Activated B cell treated with CpG ODN at 0.5 μM for 24 hours (primary cell): ENCODE measurements at regions not wholly inside any gene's neighbourhood (a gene's known extent, or its start where the extent isn't known, plus 50 kb on each side); places are given as distances from the start of the nearest gene placed in this dataset.
"Not testable (repeated sequence)": the region's sequence is repeated elsewhere in the genome, so short reads cannot be mapped to it uniquely, and the experiment has no call there.

Source experiments
- ATAC-seq: fragments of 200-7000 bp; cut with Tn5 transposase; one replicate; pipeline ENCODE4 v1.10.0; 2021; ENCODE audit warnings: low read depth, mild to moderate bottlenecking, moderate library complexity
- CTCF ChIA-PET: fragments of 350-600 bp; sonication (Branson Sonifier 250); formaldehyde crosslinking; loops from one replicate; lab custom pipeline; 2021; ENCODE audit warnings: antibody characterized with exemption; lab: Charles Lee
- POLR2A ChIA-PET: fragments of 350-600 bp; sonication (Branson Sonifier 250); formaldehyde crosslinking; loops from one replicate; lab custom pipeline; 2021; ENCODE audit warnings: antibody characterized with exemption; lab: Charles Lee
- DNase-seq: peaks from one replicate; pipeline ENCODE4 v3.0.0; 2022
- H3K27ac Mint-ChIP-seq: one replicate; pipeline ENCODE4 v1.8.0; 2020; ENCODE audit warnings: mixed read lengths
- H3K27me3 Mint-ChIP-seq: one replicate; pipeline ENCODE4 v1.8.0; 2021; ENCODE audit warnings: mixed read lengths
- H3K36me3 Mint-ChIP-seq: one replicate; pipeline ENCODE4 v1.8.0; 2021; ENCODE audit warnings: low read depth, mixed read lengths
- H3K4me1 Mint-ChIP-seq: one replicate; pipeline ENCODE4 v1.8.0; 2021; ENCODE audit warnings: mixed read lengths
- H3K4me3 Mint-ChIP-seq: one replicate; pipeline ENCODE4 v1.8.0; 2020; ENCODE audit warnings: mild to moderate bottlenecking, mixed read lengths
- H3K9me3 Mint-ChIP-seq: one replicate; pipeline ENCODE4 v1.8.0; 2020; ENCODE audit warnings: mixed read lengths
- CTCF ChIP-seq: fragments of 200-600 bp; IDR thresholded peaks from one replicate; pipeline ENCODE4 v1.8.0; 2022; ENCODE audit warnings: antibody characterized with exemption, mild to moderate bottlenecking
- intact Hi-C: fragments of 100-400 bp; cut with micrococcal nuclease; formaldehyde crosslinking; loops from one replicate; pipeline ENCODE4 v1.15.1; 2024

GRCh38 chr9:40913096-40913719, 215.3 kb downstream of the FOXD4L6 start:
- peaks cover 45% of the 10 kb centered on the region for H3K9me3 Mint-ChIP-seq
- POLR2A ChIA-PET: no interaction called here

GRCh38 chr9:40912679-40913078, 215.8 kb downstream of the FOXD4L6 start:
- ATAC-seq, H3K27ac Mint-ChIP-seq, H3K4me1 Mint-ChIP-seq, POLR2A ChIA-PET, H3K27me3 Mint-ChIP-seq, DNase-seq, H3K4me3 Mint-ChIP-seq, intact Hi-C loops, CTCF ChIA-PET: not testable (repeated sequence)
- Mint-ChIP-seq H3K36me3 (peaks cover 34% of the 10 kb centered on the region), H3K9me3 (peaks cover 48% of the 10 kb centered on the region)

More at GRCh38 chr9:40913096-40913719, 215.3 kb downstream of the FOXD4L6 start:
- CTCF ChIA-PET: no interaction called here
- intact Hi-C loops: no loop called here
- no peaks in the 10 kb centered on the region for H3K27me3 Mint-ChIP-seq
- no peak overlapping the region for H3K27ac Mint-ChIP-seq
- H3K36me3 Mint-ChIP-seq: peaks cover 37% of the 10 kb centered on the region
- H3K4me3 Mint-ChIP-seq: no peak overlapping the region
- H3K4me1 Mint-ChIP-seq: no peaks in the 10 kb centered on the region
- no peak for TF ChIP-seq CTCF
- no peak for ATAC-seq
- DNase-seq: no peak

GRCh38 chr9:40911647-40912046, 216.8 kb downstream of the FOXD4L6 start:
- CTCF ChIA-PET: no interaction called here
- H3K36me3 Mint-ChIP-seq: peaks cover 28% of the 10 kb centered on the region
- TF ChIP-seq CTCF: no peak
- POLR2A ChIA-PET: no interaction called here
- H3K27me3 Mint-ChIP-seq: no peaks in the 10 kb centered on the region
- no peak for ATAC-seq
- no peaks in the 10 kb centered on the region for H3K4me1 Mint-ChIP-seq
- no peak overlapping the region for H3K27ac Mint-ChIP-seq
- no peak for DNase-seq
- intact Hi-C loops: no loop called here
- peaks cover 53% of the 10 kb centered on the region for H3K9me3 Mint-ChIP-seq
- no peak overlapping the region for H3K4me3 Mint-ChIP-seq

GRCh38 chr9:40910995-40911394, 217.5 kb downstream of the FOXD4L6 start:
- CTCF ChIA-PET, intact Hi-C loops, POLR2A ChIA-PET, H3K4me1 Mint-ChIP-seq, DNase-seq, H3K27me3 Mint-ChIP-seq, H3K4me3 Mint-ChIP-seq, ATAC-seq, H3K27ac Mint-ChIP-seq: not testable (repeated sequence)
- Mint-ChIP-seq H3K36me3 (peaks cover 25% of the 10 kb centered on the region), H3K9me3 (peaks cover 56% of the 10 kb centered on the region)

GRCh38 chr9:40909821-40910220, 218.7 kb downstream of the FOXD4L6 start:
- Mint-ChIP-seq H3K27me3 (no peaks in the 10 kb centered on the region), H3K4me3 (no peak overlapping the region), H3K4me1 (no peaks in the 10 kb centered on the region), H3K27ac (no peak overlapping the region), H3K9me3 (peaks cover 58% of the 10 kb centered on the region), H3K36me3 (peaks cover 26% of the 10 kb centered on the region)
- ATAC-seq: no peak
- ChIA-PET CTCF (no interaction called here), POLR2A (interaction anchor here (0.8 kb wide), 1 partner anchor 15 kb away, joined by 8 read pairs; no protein-coding TSS in a partner anchor)
- intact Hi-C loops: no loop called here
- no peak for TF ChIP-seq CTCF
- DNase-seq: no peak

- Mint-ChIP-seq H3K9me3 (peaks cover 62% of the 10 kb centered on the region), H3K36me3 (peaks cover 27% of the 10 kb centered on the region)
- ATAC-seq, DNase-seq, H3K27me3 Mint-ChIP-seq, CTCF ChIA-PET, H3K4me1 Mint-ChIP-seq, POLR2A ChIA-PET, H3K4me3 Mint-ChIP-seq, H3K27ac Mint-ChIP-seq, intact Hi-C loops: not testable (repeated sequence)
These were observed 219.4 kb downstream of the FOXD4L6 start for GRCh38 chr9:40909111-40909510.
